NCI-H146 (cell line): ENCODE measurements at regions not wholly inside any gene's neighbourhood (a gene's known extent, or its start where the extent isn't known, plus 50 kb on each side); places are given as distances from the start of the nearest gene placed in this dataset.

ENCODE experiments used
- DNase-seq: peaks from one replicate; lab custom pipeline; 2025; lab: John Stamatoyannopoulos, UW

DNA sequence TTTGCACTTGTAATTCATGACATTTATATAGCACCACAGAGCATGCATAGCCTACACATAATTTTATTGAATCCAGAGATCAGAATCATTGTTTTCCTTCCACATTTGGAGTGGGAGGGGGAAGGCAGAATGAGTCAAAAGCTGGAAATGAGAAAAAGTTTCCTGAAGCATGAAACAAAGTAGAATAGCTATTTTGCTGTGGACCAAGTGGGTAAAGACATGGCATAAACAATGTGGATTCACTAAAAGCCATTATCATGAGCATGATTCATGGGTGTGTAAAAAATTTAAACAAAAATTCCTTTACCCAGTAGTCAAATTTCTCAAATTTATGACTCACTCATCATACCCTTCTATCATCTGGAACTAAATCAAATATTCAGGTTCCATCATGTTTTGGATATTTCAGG, 97.9 kb downstream of the YIPF5 start:
- no peak for DNase-seq

DNA sequence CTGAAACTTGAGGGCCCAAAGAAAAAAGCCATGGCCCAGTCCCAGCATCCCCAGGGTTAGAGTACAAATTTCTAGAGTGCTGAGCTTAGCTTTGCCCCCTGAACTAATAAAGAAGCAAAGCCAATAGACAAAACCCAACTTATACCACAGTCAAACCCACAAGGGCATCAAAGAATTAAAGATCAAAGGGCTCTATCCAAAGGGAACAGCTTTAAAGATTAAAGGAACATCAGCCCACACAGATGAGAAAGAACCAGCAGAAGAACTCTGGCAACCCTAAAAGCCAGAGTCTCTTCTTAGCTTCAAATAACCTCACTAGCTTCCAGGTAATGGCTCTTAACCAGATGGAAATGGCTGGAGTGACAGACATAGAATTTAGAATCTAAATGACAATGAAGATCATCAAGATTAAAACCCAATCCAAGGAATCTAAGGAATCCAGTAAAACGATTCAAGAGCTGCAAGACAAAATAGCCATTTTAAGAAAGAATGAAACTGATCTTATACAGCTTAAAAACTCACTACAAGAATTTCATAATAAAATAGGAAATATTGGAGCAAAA, 93.9 kb downstream of the YIPF5 start:
- DNase-seq, result no peak

DNA sequence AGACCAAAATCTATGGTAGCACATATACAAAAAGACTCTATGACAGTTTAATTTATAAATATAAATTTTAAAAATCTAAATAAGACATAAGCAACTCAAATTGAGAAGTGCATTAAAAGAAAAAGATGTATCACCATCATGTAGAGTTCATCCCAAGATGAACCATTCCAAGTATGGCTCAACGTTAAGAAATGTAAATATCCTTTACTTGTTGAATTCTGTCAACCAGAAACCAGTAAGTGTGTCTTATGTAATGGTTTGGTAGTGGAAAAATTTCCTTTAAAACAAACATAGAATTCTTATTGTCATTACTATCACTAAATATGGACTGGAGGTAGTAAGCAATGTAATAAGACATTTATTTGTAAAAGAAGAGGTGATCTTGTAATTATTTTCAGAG, 87.3 kb downstream of the YIPF5 start:
- DNase-seq, result no peak

DNA sequence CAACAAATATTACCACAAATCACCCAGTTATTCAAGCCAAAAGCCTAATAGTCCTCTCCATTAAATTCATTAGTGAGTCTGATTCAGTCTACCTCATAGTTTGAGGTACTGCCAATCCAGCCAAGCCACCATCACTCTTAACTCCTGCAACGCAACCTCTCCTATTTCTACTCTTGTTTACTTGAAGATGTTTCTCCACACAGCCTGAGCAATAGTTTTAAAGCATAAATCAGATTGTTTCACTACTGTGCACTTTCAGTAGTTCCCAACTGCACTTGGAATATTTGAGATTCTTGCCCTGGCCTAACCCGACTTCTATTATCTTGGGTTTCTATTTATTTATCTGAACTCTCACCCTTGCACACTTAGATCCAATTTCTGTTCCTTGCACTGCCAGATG, 85.5 kb downstream of the YIPF5 start:
- DNase-seq, result no peak

DNA sequence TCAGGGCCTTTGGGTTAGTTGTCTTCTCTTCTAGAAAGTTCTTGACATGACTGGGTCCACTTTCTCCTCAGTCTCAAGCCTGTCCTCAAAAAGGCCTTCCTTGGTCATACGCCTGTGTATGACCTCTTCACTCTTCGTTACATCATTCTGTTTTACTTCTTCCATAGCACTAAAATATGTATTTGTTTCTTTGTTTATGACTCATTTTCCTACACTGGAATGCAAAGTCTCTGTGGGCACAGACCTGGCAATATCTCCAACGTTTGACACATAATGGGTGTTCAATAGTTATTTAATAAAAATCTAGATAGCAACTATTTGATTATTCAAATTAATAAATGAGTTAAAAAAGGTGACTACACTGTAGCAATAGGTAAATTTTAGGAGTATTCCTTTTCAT, 85.1 kb downstream of the YIPF5 start:
- no peak for DNase-seq

DNA sequence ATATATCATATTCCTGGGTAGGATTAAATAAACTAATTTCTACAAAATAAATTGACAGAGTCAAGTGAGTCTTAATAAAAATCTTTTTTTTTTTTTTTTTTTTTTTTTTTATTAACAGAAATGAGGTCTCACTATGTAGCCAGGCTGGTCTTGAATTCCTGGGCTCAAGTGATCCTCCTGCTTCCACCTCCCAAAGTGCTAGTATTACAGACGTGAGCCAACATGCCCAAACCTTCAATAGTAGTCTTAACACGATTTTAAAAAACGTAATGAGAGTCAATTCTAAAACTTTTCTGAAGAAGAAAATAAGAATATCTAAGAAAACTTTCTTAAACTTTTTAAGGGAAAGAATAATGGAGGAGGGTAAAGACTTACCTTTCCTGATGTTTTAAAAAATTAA, 84.2 kb downstream of the YIPF5 start:
- no peak for DNase-seq

DNA sequence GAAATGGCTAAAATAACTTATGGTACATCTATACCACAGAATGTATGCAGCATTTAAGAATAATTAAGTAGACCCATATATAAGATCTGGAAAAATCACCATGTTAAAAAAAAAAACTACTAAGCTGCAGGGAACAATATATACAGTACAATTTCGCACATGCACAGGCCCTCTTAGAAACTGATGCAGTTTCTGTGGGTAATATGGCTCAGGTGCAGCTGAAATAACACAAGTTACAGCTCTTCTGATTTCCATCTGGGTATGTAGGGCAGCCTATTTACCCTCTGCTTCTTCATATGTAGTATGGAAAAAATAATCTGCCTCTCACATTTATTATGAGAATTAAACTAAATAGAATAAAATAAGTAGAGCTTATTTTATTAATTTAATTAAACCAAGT, 82.9 kb downstream of the YIPF5 start:
- DNase-seq, result no peak

DNA sequence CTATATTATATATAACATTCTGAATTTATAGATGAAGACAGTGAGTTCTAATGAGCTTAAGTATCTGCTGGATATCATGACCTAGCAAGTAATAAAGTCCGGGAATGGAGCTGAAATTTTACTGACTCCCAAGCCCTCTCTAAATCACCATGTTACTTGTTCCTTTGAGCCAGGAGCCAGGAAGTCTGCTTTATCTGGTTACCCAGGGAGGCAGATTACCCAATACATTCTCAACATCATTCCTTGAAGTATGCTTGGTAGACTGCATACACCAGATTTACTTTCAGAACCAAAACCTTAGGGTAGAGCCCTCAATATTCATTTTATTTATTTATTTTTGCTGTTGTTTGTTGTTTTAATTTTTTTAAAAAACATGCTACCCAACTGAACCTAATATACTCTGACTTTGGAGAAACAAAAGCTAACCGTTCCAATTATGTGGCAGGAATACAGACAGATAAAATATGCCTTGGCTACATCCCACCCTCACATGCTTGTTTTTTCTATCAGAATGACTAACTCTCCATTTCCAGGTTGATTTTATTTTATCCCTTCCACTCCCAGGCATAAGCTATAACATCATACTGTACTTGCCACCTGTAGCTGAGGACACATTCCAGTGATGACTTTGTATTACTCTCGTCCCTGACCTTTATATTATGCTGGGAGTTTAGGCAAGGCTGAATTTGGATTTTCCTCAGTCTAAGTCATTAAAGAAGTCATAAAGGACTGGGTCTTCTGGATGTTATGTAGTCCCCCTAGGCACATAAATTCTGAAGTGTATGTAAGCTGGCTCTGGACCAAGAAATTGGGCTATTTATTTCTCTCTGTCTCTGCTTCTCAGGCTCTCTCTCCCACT, 82.0 kb downstream of the YIPF5 start:
- DNase-seq, result no peak

DNA sequence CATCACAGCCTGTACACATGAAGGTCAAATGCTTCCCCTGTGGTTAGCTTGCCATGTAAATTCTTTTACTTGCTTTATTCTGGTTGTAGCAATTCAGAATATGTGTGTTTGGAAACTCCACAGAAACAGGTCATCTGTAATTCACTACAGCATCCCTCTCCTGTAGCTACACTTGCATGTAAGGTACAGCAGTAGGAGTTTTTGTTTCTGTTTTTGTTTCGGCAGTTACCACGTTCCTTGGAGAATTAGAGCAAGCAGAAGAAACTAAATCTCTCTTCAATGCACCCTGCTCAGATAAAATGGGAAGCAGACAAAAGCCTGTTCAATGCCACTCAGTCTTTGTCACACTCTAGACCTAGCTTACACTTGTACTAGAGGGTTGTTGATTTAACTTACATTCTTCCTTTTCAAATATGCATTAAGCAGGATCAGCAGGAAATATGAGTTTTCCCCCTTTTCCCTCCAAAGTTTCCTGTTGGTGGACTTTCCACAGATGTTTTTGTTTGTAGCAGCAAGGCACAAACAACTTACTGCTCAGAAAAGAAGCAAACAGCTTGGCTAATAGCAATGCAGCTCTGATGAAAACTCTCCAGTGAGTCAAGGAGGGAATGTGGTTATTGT, 80.9 kb downstream of the YIPF5 start:
- DNase-seq, result no peak

DNA sequence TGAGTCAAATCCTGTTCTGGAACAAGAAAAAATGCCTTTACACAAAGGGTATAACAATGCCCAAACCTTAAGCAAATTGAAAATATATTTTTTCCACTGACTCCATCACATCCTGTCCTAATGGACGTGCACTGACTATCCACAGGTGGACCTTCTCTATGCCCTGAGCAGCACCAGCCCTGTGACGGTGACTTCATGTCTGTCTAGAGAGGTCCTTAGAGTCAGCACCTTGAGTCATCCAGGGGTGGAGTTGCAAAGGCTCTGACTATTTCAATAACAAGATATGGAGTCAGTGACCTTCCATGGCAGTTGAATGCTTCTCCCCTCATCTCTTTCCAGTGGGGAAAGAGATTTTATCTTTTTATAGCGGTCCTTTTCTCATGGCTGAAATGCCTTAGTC, 78.0 kb downstream of the YIPF5 start:
- no peak for DNase-seq

DNA sequence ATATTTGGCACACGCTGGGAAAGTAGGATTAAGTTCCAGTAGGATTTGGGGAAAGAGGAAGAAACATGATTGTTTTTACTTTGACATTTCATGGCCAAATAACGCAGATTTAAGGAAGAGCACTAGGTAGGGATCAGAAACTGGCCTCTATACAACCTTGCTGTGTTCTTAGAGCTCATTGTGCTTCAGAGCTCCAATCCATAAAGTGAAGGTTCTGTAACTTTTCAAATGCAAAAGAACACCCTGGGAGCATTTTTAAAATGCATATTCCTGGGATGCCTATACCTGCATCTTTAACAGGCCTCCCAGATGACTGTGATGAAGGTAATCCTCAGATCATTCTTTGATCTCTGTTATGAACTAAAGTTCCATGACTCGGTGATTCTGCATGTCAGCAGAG, 77.1 kb downstream of the YIPF5 start:
- DNase-seq, result no peak

DNA sequence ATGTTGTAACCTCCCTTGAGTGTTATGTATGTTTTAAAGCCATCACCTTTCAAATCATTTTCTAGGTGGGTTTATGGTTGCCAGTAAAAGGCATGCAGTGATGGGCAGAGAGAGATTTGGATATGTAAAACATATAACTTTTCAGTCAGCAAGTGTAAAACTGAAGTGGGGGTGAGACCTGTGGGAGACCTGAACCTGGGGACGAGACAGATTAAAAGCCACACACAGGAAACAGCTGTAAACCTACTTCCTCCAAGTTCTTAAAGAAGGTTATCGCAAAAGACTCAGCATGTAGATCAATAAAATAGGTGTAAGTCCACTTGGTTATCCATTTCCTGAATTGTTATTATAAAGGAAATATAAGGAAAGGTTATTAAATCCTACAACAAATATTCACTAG, 76.6 kb downstream of the YIPF5 start:
- DNase-seq, result no peak

DNA sequence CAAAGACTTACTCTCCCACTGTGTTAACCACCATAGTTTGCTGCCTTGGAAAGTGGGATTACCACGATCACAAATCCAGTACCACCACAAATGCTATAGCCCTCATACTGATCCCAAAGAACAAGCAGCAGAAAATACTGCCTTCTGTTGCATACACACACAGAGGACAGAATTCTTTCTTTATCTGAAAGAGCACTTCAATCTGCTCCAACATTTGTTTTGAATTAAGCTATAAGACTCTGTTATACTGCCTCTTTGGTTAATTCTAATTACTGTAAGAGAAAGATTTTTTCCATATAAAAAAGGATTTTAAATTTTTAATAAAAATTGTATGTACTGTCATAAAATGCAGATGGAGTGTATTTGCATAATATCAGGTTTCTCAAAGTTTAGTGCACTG, 69.8 kb downstream of the YIPF5 start:
- no peak for DNase-seq

DNA sequence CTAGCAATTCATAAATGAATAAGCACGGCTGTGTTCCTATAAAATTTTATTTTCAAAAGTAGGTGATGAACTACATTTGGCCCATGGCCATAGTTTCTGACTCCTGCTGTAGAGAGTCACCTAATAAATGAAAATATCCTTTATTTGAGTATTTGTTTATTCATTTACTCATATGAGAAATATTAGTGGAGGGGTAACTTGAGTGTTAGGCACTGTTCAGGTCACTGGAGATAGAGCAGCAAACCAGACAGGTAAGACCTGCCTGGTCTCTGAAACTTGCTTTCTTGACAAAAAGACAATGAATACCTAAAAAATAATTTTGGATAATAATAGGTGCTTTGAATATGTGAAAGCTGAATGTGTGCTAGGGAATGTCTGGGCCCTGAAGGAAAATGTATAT, 68.8 kb downstream of the YIPF5 start:
- no peak for DNase-seq

DNA sequence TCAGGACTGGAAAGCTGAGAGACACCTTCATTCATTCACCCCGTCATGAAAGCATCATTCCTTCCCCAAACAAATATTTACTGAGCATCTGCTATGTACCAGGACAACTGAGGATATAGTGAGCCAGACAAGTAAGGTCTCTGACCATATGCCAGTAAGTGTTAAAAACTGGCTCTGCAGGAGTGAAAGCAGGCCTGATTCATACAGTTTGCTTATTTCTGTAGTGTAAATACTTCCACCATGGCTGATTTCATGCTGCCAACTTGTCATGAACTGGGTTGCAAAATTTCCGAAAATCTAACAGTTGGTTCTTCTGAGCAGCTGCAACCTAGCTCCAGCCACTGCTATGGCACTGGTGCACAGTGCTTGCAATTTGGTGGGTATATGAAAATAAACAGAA, 68.1 kb downstream of the YIPF5 start:
- DNase-seq, result no peak

DNA sequence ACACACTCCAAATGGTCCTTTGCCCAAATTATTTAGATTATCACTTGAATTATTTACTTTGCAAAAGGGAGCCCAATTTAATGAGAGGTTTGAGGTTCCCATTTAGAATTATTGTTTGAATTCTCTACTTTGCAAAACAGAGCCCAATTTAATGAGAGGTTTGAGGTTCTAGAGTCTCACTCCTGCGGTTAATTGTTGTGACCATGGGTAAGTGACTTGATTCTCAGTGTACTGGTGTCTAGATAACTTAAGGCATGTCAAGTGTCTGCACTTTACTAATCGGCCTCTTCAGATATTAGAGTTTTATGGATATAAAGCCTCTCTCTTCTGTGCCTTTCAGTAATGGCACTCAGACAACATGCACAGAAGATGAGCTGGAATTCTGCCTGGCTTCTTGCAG, 67.5 kb downstream of the YIPF5 start:
- no peak for DNase-seq

DNA sequence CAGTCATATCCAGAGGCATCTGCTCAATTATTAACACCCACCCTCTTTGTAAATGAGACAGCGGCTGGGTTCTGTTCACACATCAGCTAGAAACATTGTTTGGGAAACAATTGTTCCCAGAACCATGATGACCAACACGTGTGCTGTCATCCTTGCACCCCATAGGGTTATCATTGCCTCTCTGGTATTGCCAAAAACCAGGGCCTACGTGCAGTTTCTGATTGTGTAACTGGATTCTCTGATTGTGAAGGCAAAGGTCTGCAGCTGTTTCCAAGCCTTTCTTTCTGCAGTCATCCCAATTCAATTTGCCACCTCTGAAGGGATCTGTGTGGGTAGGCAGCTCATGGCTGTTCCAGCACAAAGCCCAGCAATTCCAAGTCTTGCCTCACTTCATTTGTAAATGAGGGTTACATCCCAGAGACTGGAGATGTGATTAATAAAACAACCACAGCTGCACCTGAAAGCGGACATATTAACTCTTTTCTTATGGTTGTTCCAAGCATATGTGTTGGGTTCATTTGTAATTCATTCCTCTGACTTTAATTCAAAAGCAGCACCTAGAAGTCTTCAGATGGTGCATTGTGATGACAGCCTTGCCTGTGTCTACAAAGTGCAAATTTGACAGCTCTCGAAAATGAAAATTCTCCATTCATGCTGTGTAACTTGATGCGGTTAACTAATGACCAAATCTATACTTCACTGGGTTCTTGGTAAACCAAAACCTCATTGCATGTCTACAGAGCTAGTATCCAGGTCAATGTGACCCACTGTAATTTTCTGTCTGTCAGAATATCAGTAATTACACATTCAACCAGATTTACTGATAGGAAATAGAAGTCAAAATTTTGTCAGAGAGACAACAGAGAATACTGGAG, 66.6 kb downstream of the YIPF5 start:
- DNase-seq, result no peak

DNA sequence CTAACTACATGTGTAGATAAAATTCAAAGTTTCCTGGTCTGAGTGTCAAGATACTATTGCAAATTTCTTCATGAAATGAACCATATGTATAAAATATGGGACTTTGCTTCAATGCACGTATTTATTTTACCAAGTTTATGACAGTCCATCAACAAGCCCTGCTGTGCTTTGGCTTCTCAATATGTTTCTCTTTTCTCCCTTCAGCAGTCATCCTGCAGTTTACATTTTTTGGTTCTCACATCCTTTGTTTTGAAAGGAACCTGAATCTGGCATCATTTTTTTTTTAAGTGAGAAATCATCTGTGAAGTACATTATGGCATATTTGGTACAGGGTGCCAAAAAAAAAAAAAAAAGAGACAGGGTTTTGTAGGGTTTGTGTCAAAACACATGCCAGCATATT, 65.1 kb downstream of the YIPF5 start:
- DNase-seq, result no peak

DNA sequence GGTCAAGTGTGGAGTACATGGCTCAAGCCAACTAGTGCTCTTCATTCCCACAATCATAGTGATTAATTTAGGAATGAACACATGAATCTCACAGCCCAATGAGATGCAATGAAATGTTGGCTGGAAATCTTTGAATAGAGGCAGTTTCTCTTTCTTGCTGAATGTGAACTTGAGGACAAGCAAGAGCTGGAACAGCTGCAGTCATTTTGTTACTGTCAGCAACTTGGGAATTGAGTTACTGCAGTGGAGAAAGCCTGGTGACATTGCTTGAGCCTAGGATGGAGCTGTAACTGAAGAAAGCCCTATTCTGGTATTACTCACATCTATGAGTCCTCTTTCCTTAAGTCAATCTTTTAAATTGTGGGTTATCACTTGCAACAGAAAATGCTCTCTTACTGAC, 62.3 kb downstream of the YIPF5 start:
- no peak for DNase-seq
